ENCODE measurements at regions not wholly inside any gene's neighbourhood (a gene's known extent, or its start where the extent isn't known, plus 50 kb on each side); places are given as distances from the start of the nearest gene placed in this dataset.

DNA sequence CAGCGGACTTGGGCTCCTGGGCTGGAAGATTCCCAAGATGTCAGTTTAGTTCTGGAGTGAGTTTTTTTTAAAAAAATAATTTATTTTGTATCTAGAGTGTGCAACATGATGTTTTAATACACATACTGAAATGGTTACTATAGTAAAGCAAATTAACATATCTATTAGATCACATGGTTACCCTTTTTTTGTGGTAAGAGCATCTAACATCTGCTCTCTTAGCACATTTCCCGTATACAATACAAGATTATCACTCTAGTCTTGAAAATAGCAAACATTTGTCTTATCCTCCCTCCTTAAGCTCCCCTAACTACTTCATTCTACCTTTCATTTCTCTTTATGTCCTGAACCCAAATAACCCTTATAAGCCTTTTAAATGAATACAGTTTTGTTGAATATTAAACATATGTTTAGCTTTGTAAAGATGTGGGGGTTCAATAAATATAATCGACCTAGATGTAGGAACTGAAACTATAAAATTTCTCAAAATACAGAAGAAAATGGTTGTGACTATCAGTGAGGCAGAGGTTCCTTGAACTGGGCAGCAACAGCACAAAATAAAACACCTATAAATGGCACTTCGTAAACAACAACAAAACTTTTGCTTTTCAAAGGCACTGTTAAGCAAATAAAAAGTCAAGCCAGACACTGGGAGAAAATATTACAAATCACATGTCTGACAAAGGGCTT lies 466.6 kb downstream of the FGF9 start:
- ATAC-seq: no peak
- no peak overlapping the region for H3K4me3 Mint-ChIP-seq
- no peak for DNase-seq
- peaks cover under 1% of the 10 kb centered on the region for H3K9me3 Mint-ChIP-seq
- peaks cover under 1% of the 10 kb centered on the region for H3K36me3 Mint-ChIP-seq (ENCODE audit: low read depth)
- H3K4me1 Mint-ChIP-seq: peaks cover 39% of the 10 kb centered on the region
- H3K27me3 Mint-ChIP-seq: no peaks in the 10 kb centered on the region
- H3K27ac Mint-ChIP-seq: no peak overlapping the region

DNA sequence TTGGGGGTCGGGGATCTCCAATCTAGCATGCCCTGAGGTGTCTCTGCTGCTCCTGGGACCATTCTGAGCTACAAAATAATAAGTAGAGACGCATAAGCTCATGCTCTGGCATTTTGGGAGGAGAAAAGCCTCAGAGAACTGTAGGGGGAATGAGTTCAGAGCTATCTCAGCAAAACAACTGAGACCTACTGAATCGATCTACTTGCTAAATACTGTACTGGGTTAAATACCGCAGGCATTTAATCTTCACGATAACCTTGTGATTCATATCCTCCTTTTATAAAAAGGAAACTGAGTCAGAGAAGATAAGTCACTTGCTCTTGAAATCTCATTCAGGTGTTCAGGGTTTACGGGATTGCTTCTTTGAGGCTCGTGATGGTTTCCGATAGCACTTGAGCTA lies 468.1 kb downstream of the FGF9 start:
- H3K27me3 Mint-ChIP-seq: no peaks in the 10 kb centered on the region
- H3K4me3 Mint-ChIP-seq: no peak overlapping the region
- peaks cover 2% of the 10 kb centered on the region for H3K36me3 Mint-ChIP-seq (ENCODE audit: low read depth)
- peaks cover 3% of the 10 kb centered on the region for H3K9me3 Mint-ChIP-seq
- H3K4me1 Mint-ChIP-seq: peaks cover 47% of the 10 kb centered on the region
- no peak overlapping the region for H3K27ac Mint-ChIP-seq
- ATAC-seq: peak; percentile 31
- DNase-seq: no peak

DNA sequence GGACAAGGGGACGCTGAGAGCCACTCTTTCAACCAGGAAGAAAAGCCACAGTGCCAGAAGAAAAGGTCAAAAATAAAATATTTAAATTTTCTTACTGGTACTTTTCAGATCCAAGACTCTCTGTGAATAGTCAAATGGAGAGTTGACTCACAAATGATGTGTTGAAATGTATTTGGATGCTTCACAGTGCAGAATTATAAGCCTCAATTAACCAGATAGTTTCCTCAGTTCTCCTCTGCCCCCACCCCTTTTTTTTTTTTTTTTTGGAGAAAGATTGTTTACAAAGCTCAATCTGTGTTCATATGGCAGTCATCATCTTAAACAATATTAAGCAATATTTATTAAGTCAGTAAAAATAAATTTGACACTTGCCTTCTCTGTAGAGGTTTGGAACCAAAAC lies 470.8 kb downstream of the FGF9 start:
- Mint-ChIP-seq H3K4me3 (no peak overlapping the region), H3K9me3 (peaks cover 9% of the 10 kb centered on the region), H3K27me3 (no peaks in the 10 kb centered on the region), H3K4me1 (peaks cover 45% of the 10 kb centered on the region), H3K27ac (no peak overlapping the region), H3K36me3 (ENCODE audit: low read depth) (peaks cover 7% of the 10 kb centered on the region)
- DNase-seq: no peak
- ATAC-seq: peak; percentile 59

DNA sequence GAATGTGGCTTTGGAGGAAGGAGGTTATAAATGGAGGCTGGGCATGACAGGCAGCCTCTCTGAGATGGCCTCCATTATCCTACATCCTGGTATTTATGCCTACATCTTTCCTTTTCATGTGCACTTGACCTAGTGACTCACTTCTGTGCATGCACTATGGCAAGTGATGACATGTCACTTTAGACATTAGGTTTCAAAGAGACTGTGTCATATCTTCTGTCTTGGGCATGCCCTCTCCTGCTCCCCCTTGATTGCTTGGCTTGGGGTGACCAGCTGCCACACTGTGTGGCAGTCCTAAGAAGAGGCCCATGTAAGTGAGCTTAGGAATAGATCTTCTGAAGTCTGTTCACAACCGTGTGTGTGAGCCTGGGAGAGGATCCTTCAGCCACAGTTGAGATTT lies 472.8 kb downstream of the FGF9 start:
- Mint-ChIP-seq H3K27me3 (no peaks in the 10 kb centered on the region), H3K9me3 (peaks cover 27% of the 10 kb centered on the region), H3K4me1 (peaks cover 35% of the 10 kb centered on the region), H3K27ac (no peak overlapping the region), H3K4me3 (no peak overlapping the region), H3K36me3 (ENCODE audit: low read depth) (peaks cover 12% of the 10 kb centered on the region)
- DNase-seq (no peak), ATAC-seq (peak; percentile 49)

DNA sequence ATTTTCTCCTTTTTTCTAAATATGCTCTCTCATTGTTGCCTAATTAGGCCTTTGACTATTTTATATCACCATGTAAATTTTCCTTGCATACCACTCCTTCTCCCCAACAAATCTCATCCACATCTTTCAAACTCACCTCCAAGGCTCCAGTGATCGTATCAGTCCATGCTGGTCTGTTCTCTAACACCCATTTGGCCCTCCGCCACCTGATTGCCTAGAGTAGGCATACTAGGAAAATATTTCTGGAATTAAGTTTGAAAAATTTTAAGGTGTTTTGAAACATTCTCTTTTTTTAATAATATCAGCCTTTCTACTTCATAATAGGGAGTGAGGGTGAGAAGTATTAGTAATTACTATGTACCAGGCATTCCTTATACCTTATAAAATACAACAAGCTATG lies 473.9 kb downstream of the FGF9 start:
- no peak for DNase-seq

DNA sequence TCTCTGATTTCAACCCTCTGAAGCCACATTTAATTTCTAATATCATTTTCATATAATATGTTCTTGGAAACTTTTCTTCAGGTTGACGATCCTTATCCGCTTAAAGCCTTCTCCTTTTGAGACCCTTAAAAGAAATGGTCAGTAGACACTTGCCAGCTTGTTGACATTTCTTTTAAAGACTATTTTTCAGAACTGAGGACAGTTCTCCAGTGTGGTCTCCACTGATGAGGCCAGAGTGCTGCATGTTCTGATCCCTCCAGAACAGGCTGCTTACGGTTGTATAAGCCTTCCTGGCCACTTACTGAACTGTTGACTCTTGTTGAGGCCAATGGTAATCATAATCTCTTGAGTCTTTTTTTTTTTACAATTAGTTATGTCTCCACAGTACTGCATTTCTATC lies 477.3 kb downstream of the FGF9 start:
- DNase-seq (no peak), ATAC-seq (no peak)
- Mint-ChIP-seq H3K27me3 (no peaks in the 10 kb centered on the region), H3K36me3 (ENCODE audit: low read depth) (peaks cover 10% of the 10 kb centered on the region), H3K9me3 (peaks cover 25% of the 10 kb centered on the region), H3K4me3 (no peak overlapping the region), H3K27ac (no peak overlapping the region), H3K4me1 (peaks cover 8% of the 10 kb centered on the region)

More for the DNA sequence above, 473.9 kb downstream of the FGF9 start:
- H3K4me1 Mint-ChIP-seq: peaks cover 23% of the 10 kb centered on the region
- H3K36me3 Mint-ChIP-seq (ENCODE audit: low read depth): peaks cover 12% of the 10 kb centered on the region
- H3K9me3 Mint-ChIP-seq: peaks cover 28% of the 10 kb centered on the region
- H3K27ac Mint-ChIP-seq: no peak overlapping the region
- no peak for ATAC-seq
- no peaks in the 10 kb centered on the region for H3K27me3 Mint-ChIP-seq
- no peak overlapping the region for H3K4me3 Mint-ChIP-seq

DNA sequence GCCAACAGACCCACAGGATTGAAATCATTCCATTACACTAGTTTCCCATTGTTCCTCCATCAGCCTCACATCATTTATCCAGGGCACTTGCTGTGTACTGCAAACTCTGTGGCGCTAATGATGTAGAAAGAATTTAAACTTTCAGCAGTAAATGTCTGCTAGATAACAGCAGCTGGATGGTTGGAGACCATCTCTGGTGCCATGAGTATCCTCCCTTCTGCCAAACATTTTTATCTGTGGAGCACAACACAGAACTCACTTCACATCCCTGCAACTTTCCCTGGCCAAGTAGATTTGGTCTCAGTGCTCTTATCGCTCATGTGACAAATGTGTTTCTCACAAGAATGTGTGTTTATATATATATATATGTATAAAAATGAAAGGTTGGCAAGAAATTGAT lies 481.9 kb downstream of the FGF9 start:
- Mint-ChIP-seq H3K27ac (no peak overlapping the region), H3K27me3 (peaks cover 2% of the 10 kb centered on the region), H3K9me3 (peaks cover 10% of the 10 kb centered on the region), H3K4me3 (no peak overlapping the region), H3K36me3 (ENCODE audit: low read depth) (peaks cover 2% of the 10 kb centered on the region), H3K4me1 (peaks cover 3% of the 10 kb centered on the region)
- no peak for ATAC-seq
- no peak for DNase-seq

DNA sequence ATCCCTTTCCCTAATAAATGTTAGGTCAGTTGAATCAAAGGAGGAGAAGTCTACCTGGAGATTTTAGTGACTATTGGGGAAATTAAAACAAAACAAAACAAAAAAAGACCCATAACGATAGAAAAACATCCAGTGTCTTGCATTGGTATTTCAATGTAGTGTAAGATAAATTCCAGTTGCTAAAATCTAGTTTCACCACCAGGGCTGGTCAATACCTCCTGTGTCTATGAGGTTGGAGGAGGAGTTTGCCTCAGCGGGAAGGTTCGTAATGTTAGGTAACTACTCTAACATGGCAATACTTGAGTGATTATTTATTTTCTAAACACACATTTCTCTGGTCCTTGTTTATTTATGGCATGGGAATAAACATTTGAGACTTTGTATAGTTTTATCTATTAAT lies 483.2 kb downstream of the FGF9 start:
- Mint-ChIP-seq H3K4me3 (no peak overlapping the region), H3K4me1 (peaks cover 3% of the 10 kb centered on the region)
- ATAC-seq: no peak

DNA sequence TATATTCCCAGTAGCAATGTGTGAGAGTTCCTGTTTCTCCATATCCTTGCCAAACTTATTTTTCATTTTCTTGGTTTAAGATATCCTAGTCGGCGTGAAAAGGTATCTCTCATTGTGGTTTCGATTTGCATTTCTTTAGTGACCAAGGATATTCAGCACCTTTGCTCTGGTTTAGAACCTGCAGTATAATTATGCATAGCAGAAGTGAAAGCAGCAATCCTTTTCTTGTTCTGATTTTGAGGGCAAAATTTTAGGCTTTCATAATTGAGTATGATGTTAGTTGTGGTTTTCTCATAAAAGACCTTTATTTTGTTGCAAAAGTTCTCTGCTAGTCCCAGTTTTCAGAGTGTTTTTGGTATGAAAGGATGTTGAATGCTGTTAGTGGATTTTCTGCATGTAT lies 491.0 kb downstream of the FGF9 start:
- Mint-ChIP-seq H3K9me3 (peaks cover 4% of the 10 kb centered on the region), H3K4me3 (no peak overlapping the region), H3K4me1 (peaks cover 30% of the 10 kb centered on the region), H3K27me3 (no peaks in the 10 kb centered on the region), H3K27ac (no peak overlapping the region), H3K36me3 (ENCODE audit: low read depth) (peaks cover 3% of the 10 kb centered on the region)
- DNase-seq (no peak), ATAC-seq (peak; percentile 36)

More for the DNA sequence above, 483.2 kb downstream of the FGF9 start:
- Mint-ChIP-seq H3K36me3 (ENCODE audit: low read depth) (no peaks in the 10 kb centered on the region), H3K9me3 (no peaks in the 10 kb centered on the region), H3K27me3 (peaks cover 2% of the 10 kb centered on the region), H3K27ac (no peak overlapping the region)
- no peak for DNase-seq

DNA sequence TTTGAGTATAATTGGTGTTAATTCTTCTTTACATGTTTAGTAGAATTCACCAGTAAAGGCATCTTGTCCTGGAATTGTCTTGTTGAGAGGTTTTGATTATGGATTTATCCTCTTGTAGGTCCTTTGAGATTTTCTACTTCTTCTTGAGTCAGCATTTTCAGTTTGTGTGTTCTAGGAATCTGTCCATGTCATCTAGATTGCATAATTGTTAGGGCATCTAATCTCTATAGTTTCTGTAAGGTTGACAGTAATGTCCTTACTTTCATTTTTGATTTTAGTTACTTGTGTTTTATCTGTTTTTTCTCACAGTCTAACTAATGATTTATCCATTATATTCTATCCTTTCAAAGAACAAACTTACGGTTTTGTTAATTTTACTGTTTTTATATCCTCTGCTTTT lies 492.0 kb downstream of the FGF9 start:
- H3K27me3 Mint-ChIP-seq: no peaks in the 10 kb centered on the region
- no peak for DNase-seq
- H3K9me3 Mint-ChIP-seq: peaks cover 4% of the 10 kb centered on the region
- H3K4me3 Mint-ChIP-seq: peak overlapping the region; percentile 39
- H3K27ac Mint-ChIP-seq: peak overlapping the region; percentile 2
- peaks cover 3% of the 10 kb centered on the region for H3K36me3 Mint-ChIP-seq (ENCODE audit: low read depth)
- ATAC-seq: no peak
- H3K4me1 Mint-ChIP-seq: peaks cover 30% of the 10 kb centered on the region

DNA sequence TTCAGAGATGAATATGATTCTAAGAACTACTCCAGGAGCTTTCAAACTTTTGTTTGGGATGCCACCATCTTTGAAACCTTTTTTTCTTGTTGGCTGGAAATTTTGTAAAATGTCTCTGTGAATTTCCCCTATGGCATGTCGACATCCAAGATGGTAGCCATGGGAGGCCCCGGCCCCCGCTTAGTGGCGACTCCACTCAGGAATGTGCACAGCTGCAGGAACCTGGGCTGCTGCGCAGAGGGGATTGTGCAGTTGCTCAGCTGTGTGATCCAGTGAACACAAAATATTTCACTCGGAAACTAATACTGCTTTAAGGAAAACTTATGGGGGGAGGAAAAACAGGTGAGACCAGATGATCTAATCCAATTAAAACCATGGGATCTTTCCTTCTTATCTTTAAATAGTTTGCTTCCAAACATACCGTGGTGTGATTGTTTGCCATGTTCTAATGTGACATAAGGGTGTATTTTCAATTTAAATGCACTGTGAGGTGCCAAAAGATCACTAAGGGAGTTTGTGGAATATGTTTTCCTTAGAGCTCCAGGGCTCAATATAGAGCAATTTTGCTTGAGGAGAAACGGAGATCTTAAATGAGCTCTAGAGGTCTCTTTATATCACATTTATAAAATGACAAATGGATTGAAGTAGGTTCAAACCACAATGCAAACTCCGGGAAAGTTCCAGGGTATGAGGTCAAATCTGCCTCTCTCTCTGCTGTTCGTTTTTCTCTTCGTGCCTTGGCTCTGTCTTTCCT lies 497.7 kb downstream of the FGF9 start:
- H3K9me3 Mint-ChIP-seq: peaks cover 8% of the 10 kb centered on the region
- H3K27ac Mint-ChIP-seq: no peak overlapping the region
- peaks cover 3% of the 10 kb centered on the region for H3K36me3 Mint-ChIP-seq (ENCODE audit: low read depth)
- H3K27me3 Mint-ChIP-seq: no peaks in the 10 kb centered on the region
- no peak for DNase-seq
- ATAC-seq: no peak
- no peak overlapping the region for H3K4me3 Mint-ChIP-seq
- H3K4me1 Mint-ChIP-seq: peaks cover 16% of the 10 kb centered on the region

DNA sequence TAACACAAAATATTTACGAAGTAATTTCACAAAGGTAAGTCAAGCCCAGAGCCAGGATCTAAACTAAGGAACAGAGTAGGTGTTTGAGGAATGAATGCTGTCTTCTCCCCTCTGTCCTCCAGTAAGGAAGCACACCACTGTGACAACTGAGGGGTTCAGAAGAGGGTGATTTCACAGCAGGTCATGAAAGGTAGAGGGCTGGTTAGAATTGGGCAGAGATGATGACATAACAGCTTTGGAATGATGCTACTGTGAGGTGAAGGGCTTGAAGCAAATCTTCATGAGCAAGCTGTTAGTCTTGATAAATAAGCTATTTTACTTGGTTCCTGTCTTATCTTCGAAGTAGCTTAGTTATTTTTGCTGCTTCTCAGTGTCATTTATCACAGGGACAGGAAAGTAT lies 498.6 kb downstream of the FGF9 start:
- peaks cover 5% of the 10 kb centered on the region for H3K9me3 Mint-ChIP-seq
- ATAC-seq: no peak
- H3K27ac Mint-ChIP-seq: no peak overlapping the region
- no peak for DNase-seq
- no peak overlapping the region for H3K4me3 Mint-ChIP-seq
- H3K27me3 Mint-ChIP-seq: no peaks in the 10 kb centered on the region
- peaks cover 12% of the 10 kb centered on the region for H3K4me1 Mint-ChIP-seq
- peaks cover 3% of the 10 kb centered on the region for H3K36me3 Mint-ChIP-seq (ENCODE audit: low read depth)

DNA sequence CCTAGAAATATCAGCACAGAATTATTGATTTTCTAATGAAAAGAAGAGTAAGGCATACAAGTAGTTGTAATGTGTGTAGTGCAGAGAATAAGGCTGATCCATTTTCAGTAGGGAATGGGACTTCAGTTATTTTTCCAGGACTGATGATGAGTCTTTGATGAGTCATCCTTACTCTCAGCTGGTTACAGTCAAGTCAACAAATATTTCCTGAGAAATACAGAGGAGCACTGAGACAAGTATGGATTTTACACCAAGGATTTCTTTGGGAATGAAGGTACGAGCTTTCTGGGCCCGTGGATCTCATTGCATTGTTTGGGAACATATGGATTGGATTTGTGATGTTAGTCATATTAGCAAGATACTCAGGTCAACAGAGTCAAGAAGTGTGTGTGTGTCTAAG lies 502.7 kb downstream of the FGF9 start:
- peaks cover 19% of the 10 kb centered on the region for H3K9me3 Mint-ChIP-seq
- no peak for DNase-seq
- H3K4me1 Mint-ChIP-seq: peaks cover 12% of the 10 kb centered on the region
- H3K36me3 Mint-ChIP-seq (ENCODE audit: low read depth): no peaks in the 10 kb centered on the region
- no peaks in the 10 kb centered on the region for H3K27me3 Mint-ChIP-seq
- ATAC-seq: no peak
- no peak overlapping the region for H3K4me3 Mint-ChIP-seq
- no peak overlapping the region for H3K27ac Mint-ChIP-seq

DNA sequence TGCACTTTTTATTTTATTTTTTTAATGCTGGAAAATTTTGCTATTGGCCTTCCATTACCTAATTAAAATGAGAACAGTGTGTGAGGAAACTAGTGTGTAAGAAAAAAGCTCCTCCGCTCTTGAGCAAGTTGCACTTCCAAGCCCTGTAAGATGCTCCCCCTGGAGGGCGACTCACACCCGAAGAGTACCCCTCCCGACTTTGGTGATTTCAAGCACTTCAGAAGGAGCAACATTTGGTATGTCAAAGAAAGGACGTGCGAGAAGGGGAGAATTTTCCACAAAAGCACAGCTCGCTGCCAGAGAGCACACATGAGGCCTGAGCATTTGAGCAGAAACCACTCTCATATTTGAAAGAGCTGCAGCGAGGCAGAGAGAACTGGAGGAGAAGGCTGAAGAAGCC lies 504.4 kb downstream of the FGF9 start:
- DNase-seq (no peak), ATAC-seq (no peak)
- Mint-ChIP-seq H3K9me3 (peaks cover 19% of the 10 kb centered on the region), H3K27me3 (no peaks in the 10 kb centered on the region), H3K4me1 (peaks cover 12% of the 10 kb centered on the region), H3K27ac (no peak overlapping the region), H3K4me3 (no peak overlapping the region), H3K36me3 (ENCODE audit: low read depth) (no peaks in the 10 kb centered on the region)

DNA sequence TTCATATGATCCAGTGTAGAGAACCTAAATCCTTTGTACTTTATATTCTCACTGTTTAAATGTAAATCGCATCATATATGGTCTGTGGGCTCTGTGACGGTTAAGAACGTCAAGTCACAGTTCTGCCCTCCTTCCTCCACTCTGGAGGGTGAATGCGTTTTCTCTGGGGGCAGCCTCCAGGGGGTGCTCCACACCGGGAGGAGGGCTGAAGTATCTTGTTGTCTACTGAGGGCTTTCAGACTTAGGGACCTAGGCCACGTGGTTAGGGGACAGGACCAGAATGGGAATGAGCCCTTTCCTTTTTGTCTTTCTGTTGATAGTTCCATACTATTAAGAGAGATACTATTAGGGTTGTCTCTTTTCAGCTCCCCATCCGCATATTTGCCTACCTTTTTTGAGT lies 504.9 kb downstream of the FGF9 start:
- H3K27ac Mint-ChIP-seq: no peak overlapping the region
- peaks cover 1% of the 10 kb centered on the region for H3K36me3 Mint-ChIP-seq (ENCODE audit: low read depth)
- H3K9me3 Mint-ChIP-seq: peaks cover 19% of the 10 kb centered on the region
- DNase-seq: no peak
- no peak overlapping the region for H3K4me3 Mint-ChIP-seq
- no peaks in the 10 kb centered on the region for H3K27me3 Mint-ChIP-seq
- peaks cover 12% of the 10 kb centered on the region for H3K4me1 Mint-ChIP-seq
- ATAC-seq: no peak

Data from activated naive CD8-positive, alpha-beta T cell treated with anti-CD3 and anti-CD28 coated beads, Interleukin-2, amount 50 U/mL, for 24 hours (primary cell).